ENCODE measurements at regions not wholly inside any gene's neighbourhood (a gene's known extent, or its start where the extent isn't known, plus 50 kb on each side); places are given as distances from the start of the nearest gene placed in this dataset.

DNA sequence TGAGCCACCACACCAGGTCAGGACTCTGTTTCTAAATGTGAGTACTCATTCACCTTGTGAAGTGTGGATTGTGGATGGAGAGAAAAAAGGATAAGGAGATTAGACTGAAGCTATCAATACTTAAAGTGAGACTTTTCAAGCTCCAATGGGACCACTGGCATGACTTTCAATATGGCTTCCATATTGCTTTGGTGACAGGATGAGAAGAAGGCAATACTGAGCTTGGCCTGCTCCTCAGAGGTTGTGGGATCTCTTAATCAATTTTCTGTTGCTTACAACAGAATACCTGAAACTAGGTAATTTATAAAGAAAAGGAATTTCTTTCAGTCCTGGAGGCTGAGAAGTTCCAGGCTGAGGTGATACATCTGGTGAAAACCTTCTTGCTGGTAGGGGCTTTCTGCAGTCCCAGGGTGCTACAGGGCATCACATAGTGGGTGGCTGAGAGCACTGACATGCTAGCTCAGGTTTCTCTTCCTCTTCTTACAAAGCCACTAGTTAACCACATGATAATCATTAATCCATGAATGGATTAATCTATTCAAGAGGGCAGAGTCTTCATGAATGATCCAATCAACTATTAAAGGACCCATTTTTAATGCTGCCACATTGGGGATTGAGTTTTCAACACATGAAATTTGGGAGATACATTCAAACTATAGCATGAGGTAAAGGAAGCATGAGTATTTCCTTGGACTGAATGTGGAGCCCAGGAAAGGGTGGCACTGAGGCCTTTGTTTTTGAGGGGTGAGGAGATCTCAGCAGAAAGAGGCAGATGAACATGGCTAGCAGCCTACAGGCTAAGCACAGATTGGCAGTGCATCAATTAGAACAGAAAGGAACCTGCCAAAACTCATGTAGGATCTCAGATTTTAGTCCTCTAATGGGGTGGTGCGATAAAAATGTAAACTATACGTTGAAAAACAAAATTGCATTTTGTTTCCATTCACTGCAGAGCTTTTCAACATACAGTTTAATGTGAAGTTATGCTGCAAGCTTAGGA lies 274.5 kb downstream of the PIK3C3 start:
- no peak overlapping the region for H3K4me3 ChIP-seq (ENCODE audit: low read depth, low read length)
- no peaks in the 10 kb centered on the region for H3K9me3 ChIP-seq (ENCODE audit: control insufficient read depth, low read length)
- no peak overlapping the region for H3K27ac ChIP-seq
- no peaks in the 10 kb centered on the region for H3K36me3 ChIP-seq (ENCODE audit: control insufficient read depth, insufficient read depth, low read length)
- TF ChIP-seq, protein P1, sequence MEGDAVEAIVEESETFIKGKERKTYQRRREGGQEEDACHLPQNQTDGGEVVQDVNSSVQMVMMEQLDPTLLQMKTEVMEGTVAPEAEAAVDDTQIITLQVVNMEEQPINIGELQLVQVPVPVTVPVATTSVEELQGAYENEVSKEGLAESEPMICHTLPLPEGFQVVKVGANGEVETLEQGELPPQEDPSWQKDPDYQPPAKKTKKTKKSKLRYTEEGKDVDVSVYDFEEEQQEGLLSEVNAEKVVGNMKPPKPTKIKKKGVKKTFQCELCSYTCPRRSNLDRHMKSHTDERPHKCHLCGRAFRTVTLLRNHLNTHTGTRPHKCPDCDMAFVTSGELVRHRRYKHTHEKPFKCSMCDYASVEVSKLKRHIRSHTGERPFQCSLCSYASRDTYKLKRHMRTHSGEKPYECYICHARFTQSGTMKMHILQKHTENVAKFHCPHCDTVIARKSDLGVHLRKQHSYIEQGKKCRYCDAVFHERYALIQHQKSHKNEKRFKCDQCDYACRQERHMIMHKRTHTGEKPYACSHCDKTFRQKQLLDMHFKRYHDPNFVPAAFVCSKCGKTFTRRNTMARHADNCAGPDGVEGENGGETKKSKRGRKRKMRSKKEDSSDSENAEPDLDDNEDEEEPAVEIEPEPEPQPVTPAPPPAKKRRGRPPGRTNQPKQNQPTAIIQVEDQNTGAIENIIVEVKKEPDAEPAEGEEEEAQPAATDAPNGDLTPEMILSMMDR (IDR thresholded peaks at IDR 0.05) = no peak
- no peaks in the 10 kb centered on the region for H3K27me3 ChIP-seq (ENCODE audit: control insufficient read depth, insufficient read depth, low read length)
- H3K79me2 ChIP-seq = no peaks in the 10 kb centered on the region
- H2AFZ ChIP-seq = no peak overlapping the region
- no peak overlapping the region for H3K9ac ChIP-seq
- H3K4me1 ChIP-seq = no peaks in the 10 kb centered on the region
- H3K4me2 ChIP-seq (ENCODE audit: low read length) = no peak overlapping the region

DNA sequence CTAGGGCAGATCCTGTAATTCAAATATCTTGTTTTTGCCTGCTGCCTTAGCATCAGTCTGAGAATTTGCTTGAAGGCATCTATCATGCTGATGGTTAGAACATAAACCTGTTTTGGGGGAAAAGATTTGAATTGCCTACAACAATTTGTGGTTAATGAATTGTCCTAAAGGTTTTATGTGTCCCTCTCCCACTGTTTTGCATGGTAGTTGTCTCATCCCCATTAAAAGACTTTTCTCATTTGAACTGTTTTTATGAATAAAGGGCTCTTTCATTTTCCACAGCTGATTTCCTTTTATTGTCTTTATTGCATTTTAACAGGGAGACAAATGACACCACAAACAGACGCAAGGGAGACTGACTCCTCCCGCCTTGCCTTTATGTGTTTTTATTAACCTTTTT lies 275.6 kb downstream of the PIK3C3 start:
- Histone ChIP-seq H3K4me1 (no peaks in the 10 kb centered on the region), H3K27me3 (ENCODE audit: control insufficient read depth, insufficient read depth, low read length) (no peaks in the 10 kb centered on the region), H3K79me2 (no peaks in the 10 kb centered on the region), H3K4me2 (ENCODE audit: low read length) (no peak overlapping the region), H3K36me3 (ENCODE audit: control insufficient read depth, insufficient read depth, low read length) (no peaks in the 10 kb centered on the region), H2AFZ (no peak overlapping the region), H3K9ac (no peak overlapping the region), H3K4me3 (ENCODE audit: low read depth, low read length) (no peak overlapping the region), H3K9me3 (ENCODE audit: control insufficient read depth, low read length) (no peaks in the 10 kb centered on the region), H3K27ac (no peak overlapping the region)
- TF ChIP-seq, protein P1 (IDR thresholded peaks at IDR 0.05) = no peak

DNA sequence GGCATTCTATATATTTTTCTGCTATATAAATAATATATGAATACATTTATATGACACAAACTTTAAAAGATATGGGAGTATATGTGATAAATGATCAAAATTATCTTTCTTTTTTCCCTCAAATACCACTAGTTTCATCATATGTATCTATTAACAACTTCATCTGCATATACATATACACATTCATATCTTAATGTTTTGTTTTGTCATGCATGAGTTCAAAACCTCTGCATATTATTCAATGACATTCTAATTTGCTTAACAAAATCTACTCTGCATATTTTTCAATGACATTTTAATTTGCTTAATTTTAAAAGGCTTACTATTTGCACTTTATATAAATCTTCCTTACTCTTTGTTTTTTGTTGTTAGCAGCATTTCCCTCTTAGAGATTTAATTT lies 276.2 kb downstream of the PIK3C3 start:
- no peak overlapping the region for H3K4me2 ChIP-seq (ENCODE audit: low read length)
- no peak overlapping the region for H2AFZ ChIP-seq
- H3K9ac ChIP-seq = no peak overlapping the region
- no peaks in the 10 kb centered on the region for H3K79me2 ChIP-seq
- no peak overlapping the region for H3K4me3 ChIP-seq (ENCODE audit: low read depth, low read length)
- no peaks in the 10 kb centered on the region for H3K4me1 ChIP-seq
- H3K36me3 ChIP-seq (ENCODE audit: control insufficient read depth, insufficient read depth, low read length) = no peaks in the 10 kb centered on the region
- H3K9me3 ChIP-seq (ENCODE audit: control insufficient read depth, low read length) = no peaks in the 10 kb centered on the region
- no peaks in the 10 kb centered on the region for H3K27me3 ChIP-seq (ENCODE audit: control insufficient read depth, insufficient read depth, low read length)
- no peak overlapping the region for H3K27ac ChIP-seq
- TF ChIP-seq, protein P1 (IDR thresholded peaks at IDR 0.05) = no peak

DNA sequence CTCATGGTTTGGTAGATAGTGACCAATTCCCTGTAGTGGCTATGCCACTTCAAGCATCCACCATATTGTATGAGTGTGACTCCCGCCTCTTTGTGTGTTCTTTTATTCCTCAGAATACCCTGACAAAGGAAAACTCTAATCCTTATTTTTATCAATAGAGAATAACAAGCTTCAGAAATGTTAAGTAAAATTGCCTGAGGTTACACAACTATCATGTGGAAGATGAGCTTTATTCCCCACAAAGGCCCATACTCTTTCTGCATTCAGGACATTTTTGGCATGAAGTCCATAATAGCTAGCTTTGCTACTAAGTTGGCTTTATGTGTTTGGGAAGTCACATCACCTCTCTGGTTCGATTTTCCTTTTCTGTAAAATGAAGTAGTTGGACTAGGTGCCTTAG lies 276.8 kb downstream of the PIK3C3 start:
- Histone ChIP-seq H2AFZ (no peak overlapping the region), H3K27me3 (ENCODE audit: control insufficient read depth, insufficient read depth, low read length) (no peaks in the 10 kb centered on the region), H3K4me2 (ENCODE audit: low read length) (no peak overlapping the region), H3K9me3 (ENCODE audit: control insufficient read depth, low read length) (no peaks in the 10 kb centered on the region), H3K4me1 (no peaks in the 10 kb centered on the region), H3K79me2 (no peaks in the 10 kb centered on the region), H3K27ac (no peak overlapping the region), H3K4me3 (ENCODE audit: low read depth, low read length) (no peak overlapping the region), H3K9ac (no peak overlapping the region), H3K36me3 (ENCODE audit: control insufficient read depth, insufficient read depth, low read length) (no peaks in the 10 kb centered on the region)
- TF ChIP-seq, protein P1 (IDR thresholded peaks at IDR 0.05) = no peak

Measured in parathyroid adenoma (tissue), 2 donors.